IMR-90 (cell line): ENCODE measurements at regions not wholly inside any gene's neighbourhood (a gene's known extent, or its start where the extent isn't known, plus 50 kb on each side); places are given as distances from the start of the nearest gene placed in this dataset.
"Not testable (repeated sequence)": the region's sequence is repeated elsewhere in the genome, so short reads cannot be mapped to it uniquely, and the experiment has no call there.

ENCODE experiments used
- POLR2A ChIP-seq: IDR thresholded peaks from 2 replicates; pipeline ENCODE4 v1.6.1; 2012; ENCODE audit warnings: mild to moderate bottlenecking, low read depth, low read length
- RAD21 ChIP-seq: IDR thresholded peaks from 2 replicates; pipeline ENCODE4 v1.6.1; 2012; ENCODE audit warnings: low read length, improper control_type of control experiment
- TF ChIP-seq, protein P1 (sequence below): conservative IDR thresholded peaks from 2 replicates; pipeline ENCODE4 v1.5.1; 2012; ENCODE audit warnings: mild to moderate bottlenecking, low read depth, low read length, improper control_type of control experiment

- TF ChIP-seq, protein P1, sequence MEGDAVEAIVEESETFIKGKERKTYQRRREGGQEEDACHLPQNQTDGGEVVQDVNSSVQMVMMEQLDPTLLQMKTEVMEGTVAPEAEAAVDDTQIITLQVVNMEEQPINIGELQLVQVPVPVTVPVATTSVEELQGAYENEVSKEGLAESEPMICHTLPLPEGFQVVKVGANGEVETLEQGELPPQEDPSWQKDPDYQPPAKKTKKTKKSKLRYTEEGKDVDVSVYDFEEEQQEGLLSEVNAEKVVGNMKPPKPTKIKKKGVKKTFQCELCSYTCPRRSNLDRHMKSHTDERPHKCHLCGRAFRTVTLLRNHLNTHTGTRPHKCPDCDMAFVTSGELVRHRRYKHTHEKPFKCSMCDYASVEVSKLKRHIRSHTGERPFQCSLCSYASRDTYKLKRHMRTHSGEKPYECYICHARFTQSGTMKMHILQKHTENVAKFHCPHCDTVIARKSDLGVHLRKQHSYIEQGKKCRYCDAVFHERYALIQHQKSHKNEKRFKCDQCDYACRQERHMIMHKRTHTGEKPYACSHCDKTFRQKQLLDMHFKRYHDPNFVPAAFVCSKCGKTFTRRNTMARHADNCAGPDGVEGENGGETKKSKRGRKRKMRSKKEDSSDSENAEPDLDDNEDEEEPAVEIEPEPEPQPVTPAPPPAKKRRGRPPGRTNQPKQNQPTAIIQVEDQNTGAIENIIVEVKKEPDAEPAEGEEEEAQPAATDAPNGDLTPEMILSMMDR, result not testable (repeated sequence)
- not testable (repeated sequence) for TF ChIP-seq POLR2A, RAD21
Measured at GRCh38 chr7:113012862-113013261, 73.8 kb downstream of the GPR85 start.
